NOMO-1 (cell line): ENCODE measurements at regions not wholly inside any gene's neighbourhood (a gene's known extent, or its start where the extent isn't known, plus 50 kb on each side); places are given as distances from the start of the nearest gene placed in this dataset.
"Not testable (repeated sequence)": the region's sequence is repeated elsewhere in the genome, so short reads cannot be mapped to it uniquely, and the experiment has no call there.

ENCODE experiments used
- DNase-seq, 2 experiments: peaks; one replicate each; lab custom pipeline; 2025; ENCODE audit not compliant: unreplicated experiment in 2 of 2; lab: John Stamatoyannopoulos, UW

DNA sequence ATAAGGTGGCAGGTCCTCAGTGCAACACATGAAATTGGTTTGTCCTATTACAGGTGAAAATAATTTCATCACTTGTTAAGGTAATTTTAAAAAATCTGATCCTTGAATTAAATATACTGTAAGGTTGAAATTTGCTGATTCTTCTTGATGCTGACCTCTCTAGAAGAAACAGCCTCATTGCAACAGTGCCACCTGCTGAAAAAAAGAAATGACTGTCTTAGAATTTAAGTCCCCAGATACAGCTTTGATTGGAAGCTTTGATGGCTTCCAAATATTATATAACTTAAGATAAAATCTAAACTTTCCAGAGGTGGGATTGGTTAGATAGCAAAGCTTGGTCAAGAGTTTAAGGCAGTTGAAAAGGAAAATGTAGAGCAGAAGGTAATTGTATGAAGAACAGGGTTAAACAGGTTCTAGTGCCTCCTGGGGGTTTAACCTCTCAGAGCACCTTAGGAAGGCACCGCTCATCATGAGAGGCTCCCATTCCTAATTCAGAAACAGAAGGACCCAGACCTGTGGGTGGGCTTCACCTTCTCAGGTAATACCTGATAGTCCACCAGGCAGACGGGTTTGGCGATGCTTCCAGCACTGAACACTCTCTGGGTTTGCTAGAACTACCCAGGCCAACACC, 401.0 kb downstream of the PAX1 start:
- DNase-seq: no peak

- no peak for DNase-seq
Measured at GRCh38 chr20:22101606-22102005, 396.1 kb downstream of the PAX1 start.

- no peak for DNase-seq
Measured at GRCh38 chr20:22100686-22101085, 395.2 kb downstream of the PAX1 start.

DNA sequence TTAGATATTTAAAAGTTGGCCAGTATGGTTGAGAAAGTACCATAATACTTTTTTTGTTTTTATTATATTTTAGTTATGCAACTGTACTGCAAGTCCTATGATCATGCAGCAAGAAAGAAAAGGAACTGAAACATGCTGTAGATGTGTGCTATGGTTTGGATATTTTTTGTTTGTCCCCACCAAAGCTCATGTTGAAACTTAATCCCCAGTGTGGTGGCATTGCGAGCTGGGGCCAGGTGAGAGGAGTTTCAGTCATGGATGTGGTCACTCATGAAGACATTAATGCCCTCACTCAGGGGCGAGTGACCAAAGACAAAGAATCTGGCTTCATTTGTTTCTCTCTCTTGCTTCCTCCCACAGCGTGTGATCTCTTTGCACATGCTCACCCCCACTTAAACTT, 393.9 kb downstream of the PAX1 start:
- DNase-seq: no peak

DNA sequence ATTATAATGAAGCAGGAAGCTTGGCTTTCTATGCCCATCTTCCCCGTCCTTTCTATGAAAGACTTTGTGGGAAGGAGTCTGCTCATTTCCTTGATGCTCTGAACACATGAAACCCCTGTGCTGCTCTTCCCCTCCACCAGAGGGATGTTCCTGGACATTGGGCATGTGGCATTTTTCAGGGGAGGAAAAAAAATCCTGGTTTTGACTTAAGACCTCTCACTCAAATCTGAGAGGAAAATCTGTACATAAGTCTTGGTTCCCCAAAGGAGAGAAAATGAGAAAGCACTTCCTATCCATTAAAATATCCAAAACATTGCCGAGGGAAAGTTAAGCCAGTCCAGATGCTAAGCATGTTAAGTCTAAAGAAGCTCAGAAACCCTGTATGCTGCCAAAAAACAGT, 393.0 kb downstream of the PAX1 start:
- DNase-seq: no peak

DNA sequence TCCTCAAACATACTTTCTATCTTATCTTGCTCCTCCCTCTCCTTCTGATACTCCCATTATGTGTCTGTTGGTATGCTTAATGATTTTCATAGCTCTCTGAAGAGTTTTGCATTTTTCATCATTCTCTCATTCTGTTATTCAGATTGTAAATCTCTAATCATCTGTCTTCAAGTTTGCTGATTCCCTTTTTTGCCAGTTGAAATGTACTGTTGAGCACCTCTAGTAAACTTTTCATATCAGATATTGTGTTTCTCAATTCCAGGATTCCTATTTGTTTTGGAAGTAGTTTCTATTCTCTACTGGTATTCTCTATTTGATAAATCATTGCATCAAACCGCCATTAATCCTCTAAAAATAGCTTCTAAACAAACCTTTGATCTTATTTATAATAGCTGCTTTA, 387.7 kb downstream of the PAX1 start:
- no peak for DNase-seq

DNA sequence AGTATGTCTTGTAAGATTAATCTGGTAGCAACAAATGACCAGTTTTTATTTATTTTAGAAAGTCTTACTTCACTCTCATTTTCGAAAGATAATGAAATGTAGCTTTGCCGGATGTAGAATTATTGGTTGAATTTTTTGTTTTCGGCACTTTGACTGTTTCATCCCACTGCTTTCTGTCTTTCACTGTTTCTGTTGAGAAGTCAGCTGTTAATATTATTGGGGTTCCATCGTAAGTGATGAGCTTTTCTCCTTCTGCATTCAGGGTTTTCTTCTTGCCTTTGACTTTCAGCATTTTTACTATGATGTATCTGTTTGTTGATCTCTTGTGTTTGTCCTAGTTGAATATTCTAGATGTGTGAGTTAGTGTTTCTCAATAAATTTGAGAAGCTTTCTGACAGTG, 383.4 kb downstream of the PAX1 start:
- DNase-seq: no peak

DNA sequence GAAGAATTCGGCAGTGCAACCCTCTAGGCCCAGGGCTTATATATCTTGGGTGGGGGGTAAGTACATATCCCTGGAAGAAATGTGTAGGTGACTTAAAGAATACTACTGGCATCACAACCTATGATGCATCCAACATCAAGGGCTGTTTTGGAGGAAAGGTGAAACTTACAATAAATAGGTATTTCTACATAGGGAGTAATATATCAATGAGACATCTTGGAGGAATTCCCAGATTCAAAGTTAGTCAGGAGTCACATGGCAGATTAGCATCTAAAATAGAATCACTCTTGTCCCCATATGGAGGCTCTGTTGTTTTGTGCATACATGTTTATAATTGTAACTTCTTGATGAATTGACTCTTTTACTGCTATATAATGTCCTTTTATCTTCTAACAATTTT, 375.5 kb downstream of the PAX1 start:
- no peak for DNase-seq

- no peak for DNase-seq
Measured at GRCh38 chr20:22074635-22075034, 369.2 kb downstream of the PAX1 start.

GRCh38 chr20:22071841-22072240, 366.4 kb downstream of the PAX1 start:
- DNase-seq: no peak

GRCh38 chr20:22070610-22071058, 365.2 kb downstream of the PAX1 start:
- no peak for DNase-seq

- no peak for DNase-seq
Measured at GRCh38 chr20:22063753-22064152, 358.3 kb downstream of the PAX1 start.

DNA sequence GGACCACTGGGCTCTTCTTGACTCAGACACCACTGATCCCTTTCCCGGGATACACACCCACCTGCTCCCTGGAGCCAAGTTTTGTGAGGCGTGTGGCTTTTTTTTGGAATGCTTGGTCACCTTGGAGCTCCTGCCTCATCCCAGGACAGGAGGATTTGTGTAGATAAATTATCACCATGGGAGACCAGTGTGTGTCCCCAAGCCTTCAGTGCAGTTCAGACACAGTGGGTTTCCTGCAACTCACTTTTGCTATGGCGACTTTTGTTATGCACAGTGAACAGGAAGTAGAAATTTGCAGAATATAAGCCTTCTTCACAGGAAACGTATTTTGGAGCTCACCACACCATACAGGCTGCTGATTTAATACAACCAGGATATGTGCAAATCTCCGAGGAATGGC, 357.4 kb downstream of the PAX1 start:
- DNase-seq: no peak

- DNase-seq: no peak
Measured at GRCh38 chr20:22060610-22061009, 355.1 kb downstream of the PAX1 start.

DNA sequence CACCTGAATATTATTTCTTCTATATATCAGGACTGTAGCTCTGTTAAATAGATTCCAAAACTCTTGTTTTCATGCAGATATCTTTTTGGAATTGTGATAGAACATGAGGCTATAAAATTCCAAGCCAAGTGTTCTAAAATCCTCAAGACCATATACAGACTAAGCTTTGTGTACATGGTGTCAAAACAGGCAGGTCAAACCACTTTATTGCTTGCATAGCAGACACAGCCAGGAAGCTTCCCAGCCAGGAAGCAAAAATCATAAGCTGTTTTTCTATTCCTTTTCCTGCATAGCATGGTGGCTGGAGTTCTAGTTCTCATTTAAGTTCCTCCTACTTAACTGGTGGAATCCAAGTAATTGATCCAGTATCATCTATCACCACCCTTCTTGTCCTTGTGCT, 353.3 kb downstream of the PAX1 start:
- no peak for DNase-seq

DNA sequence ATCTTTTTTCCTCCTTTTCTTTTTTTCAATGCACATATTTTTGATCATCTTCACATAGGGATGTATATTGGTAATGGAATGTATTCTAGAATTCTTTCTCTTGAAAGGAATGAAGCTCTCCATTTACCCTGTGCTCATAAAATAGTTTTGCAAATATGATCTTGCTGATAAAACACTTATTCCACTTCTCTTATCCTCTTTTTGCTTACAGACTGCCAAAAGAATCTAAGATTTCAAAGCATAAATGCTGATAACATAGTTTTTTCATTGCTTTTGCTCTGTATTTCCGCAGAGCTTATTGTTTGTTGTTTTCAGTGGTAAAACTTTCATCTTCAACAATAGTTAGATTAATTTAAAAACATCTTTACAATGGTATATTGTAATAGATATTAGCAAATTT, 350.5 kb downstream of the PAX1 start:
- DNase-seq: no peak

GRCh38 chr20:22052025-22052650, 346.7 kb downstream of the PAX1 start:
- DNase-seq: no peak

DNA sequence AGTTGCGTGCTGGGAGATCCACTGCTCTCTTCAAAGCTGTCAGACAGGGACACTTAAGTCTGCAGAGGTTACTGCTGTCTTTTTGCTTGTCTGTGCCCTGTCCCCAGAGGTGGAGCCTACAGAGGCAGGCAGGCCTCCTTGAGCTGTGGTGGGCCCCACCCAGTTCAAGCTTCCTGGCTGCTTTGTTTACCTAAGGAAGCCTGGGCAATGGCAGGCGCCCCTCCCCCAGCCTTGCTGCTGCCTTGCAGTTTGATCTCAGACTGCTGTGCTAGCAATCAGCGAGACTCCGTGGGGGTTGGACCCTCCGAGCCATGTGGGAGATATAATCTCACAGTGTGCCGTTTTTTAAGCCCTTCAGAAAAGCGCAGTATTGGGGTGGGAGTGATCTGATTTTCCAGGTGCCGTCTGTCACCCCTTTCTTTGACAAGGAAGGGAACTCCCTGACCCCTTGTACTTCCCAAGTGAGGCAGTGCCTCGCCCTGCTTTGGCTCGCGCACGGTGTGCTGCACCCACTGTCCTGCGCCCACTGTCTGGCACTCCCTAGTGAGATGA, 340.6 kb downstream of the PAX1 start:
- not testable (repeated sequence) for DNase-seq

GRCh38 chr20:22027423-22027822, 322.0 kb downstream of the PAX1 start:
- DNase-seq: no peak

DNA sequence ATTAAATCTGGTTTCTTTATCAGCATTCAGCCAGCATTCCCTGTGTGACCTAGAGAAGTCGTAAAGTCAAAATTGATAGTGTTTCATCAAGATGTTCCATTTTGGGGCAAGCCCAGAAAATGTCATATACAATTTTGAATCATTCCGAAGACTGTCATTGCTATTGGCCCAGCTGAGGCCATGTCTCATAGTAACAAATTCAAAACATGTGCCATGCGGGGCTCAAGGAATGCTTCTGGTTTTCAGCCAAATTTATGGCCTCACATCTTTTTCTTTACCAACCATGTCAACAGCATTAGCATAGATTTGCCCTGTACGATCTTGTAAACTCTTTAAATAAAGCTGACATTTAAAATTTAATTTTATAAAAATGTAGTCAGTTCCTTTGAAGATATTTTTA, 314.7 kb downstream of the PAX1 start:
- DNase-seq: no peak

GRCh38 chr20:22008456-22008855, 303.0 kb downstream of the PAX1 start:
- no peak for DNase-seq

DNA sequence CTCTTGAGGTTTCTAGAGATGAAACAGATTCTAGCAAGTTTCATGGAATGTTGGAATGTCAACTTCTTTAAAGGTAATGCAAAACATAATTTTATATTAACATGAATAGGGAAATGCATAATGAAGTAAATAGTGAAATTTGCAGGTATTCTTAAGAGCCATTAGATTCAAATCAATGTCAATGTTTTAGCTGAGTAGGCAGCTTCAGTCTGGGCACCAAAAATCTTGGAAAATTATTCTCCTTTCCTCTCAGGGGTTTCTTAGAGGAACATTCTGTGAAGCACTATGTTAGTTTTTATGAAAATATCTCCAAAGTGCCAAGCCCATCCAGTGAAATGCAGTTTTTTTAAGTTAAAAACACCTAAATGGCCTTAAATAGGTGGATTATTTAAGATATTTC, 300.8 kb downstream of the PAX1 start:
- no peak for DNase-seq

DNA sequence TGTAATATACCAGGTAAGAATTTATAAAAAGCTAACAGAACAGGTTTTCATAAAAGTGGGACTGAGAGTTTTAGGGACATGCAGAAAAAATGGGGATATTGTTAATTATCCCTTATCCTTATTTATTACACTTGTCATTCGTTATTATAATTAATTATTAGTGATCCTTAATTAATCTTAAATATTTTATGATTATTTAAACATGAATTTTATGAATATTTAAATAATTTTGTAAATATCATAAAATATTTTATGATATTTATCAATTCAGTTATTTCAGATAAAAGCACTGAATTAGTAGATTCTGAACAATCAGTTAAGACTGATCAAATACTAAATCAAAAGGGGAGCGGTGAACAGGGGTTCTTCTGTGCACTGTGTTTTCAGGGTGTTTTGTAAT, 300.1 kb downstream of the PAX1 start:
- DNase-seq: no peak
